SK-N-DZ (cell line): ENCODE measurements at regions not wholly inside any gene's neighbourhood (a gene's known extent, or its start where the extent isn't known, plus 50 kb on each side); places are given as distances from the start of the nearest gene placed in this dataset.

Experiments used
- DNase-seq: peaks from one replicate; pipeline ENCODE4 v3.0.0-alpha.2; 2015; ENCODE audit warnings: low spot score

GRCh38 chr22:49181431-49181830 lies 646.2 kb downstream of the BRD1 start:
- no peak for DNase-seq

GRCh38 chr22:49180683-49181024 lies 647.0 kb downstream of the BRD1 start:
- no peak for DNase-seq

GRCh38 chr22:49179886-49180682 lies 647.6 kb downstream of the BRD1 start:
- no peak for DNase-seq

GRCh38 chr22:49179175-49179574 lies 648.5 kb downstream of the BRD1 start:
- no peak for DNase-seq

GRCh38 chr22:49178246-49179005 lies 649.2 kb downstream of the BRD1 start:
- no peak for DNase-seq

GRCh38 chr22:49177666-49178065 lies 650.0 kb downstream of the BRD1 start:
- DNase-seq: no peak

GRCh38 chr22:49176956-49177355 lies 650.7 kb downstream of the BRD1 start:
- no peak for DNase-seq

GRCh38 chr22:49170053-49170452 lies 657.6 kb downstream of the BRD1 start:
- no peak for DNase-seq

- no peak for DNase-seq
Measured at GRCh38 chr22:49169074-49169744, 658.5 kb downstream of the BRD1 start.

GRCh38 chr22:49168219-49168813 lies 659.4 kb downstream of the BRD1 start:
- DNase-seq: no peak

GRCh38 chr22:49166746-49167145 lies 660.9 kb downstream of the BRD1 start:
- no peak for DNase-seq

GRCh38 chr22:49166211-49166610 lies 661.5 kb downstream of the BRD1 start:
- no peak for DNase-seq

GRCh38 chr22:49164773-49165320 lies 662.8 kb downstream of the BRD1 start:
- no peak for DNase-seq

- no peak for DNase-seq
Measured at GRCh38 chr22:49163960-49164690, 663.5 kb downstream of the BRD1 start.

- no peak for DNase-seq
Measured at GRCh38 chr22:49163258-49163959, 664.3 kb downstream of the BRD1 start.

- DNase-seq: no peak
Measured at GRCh38 chr22:49162841-49163240, 664.8 kb downstream of the BRD1 start.

- DNase-seq: no peak
Measured at GRCh38 chr22:49161002-49161850, 666.4 kb downstream of the BRD1 start.

GRCh38 chr22:49160261-49161001 lies 667.2 kb downstream of the BRD1 start:
- DNase-seq: no peak

- no peak for DNase-seq
Measured at GRCh38 chr22:49159711-49160110, 668.0 kb downstream of the BRD1 start.
